HL-60 (cell line): ENCODE measurements at regions not wholly inside any gene's neighbourhood (a gene's known extent, or its start where the extent isn't known, plus 50 kb on each side); places are given as distances from the start of the nearest gene placed in this dataset.

Experiments used
- CTCF ChIP-seq: IDR thresholded peaks from one replicate; pipeline ENCODE4 v1.5.1; 2011; ENCODE audit warnings: low read length, control low read depth, inconsistent platforms; ENCODE audit not compliant: insufficient read depth
- GABPA ChIP-seq: IDR thresholded peaks from 2 replicates; pipeline ENCODE4 v1.6.1; 2012; ENCODE audit warnings: low read depth
- POLR2AphosphoS5 ChIP-seq: IDR thresholded peaks from 2 replicates; pipeline ENCODE4 v1.6.1; 2012; ENCODE audit warnings: low read depth
- SPI1 ChIP-seq: IDR thresholded peaks from 2 replicates; pipeline ENCODE4 v1.6.1; 2012; ENCODE audit warnings: low read depth, mild to moderate bottlenecking, borderline replicate concordance
- TF ChIP-seq, protein P1 (sequence below): IDR thresholded peaks from 2 replicates; pipeline ENCODE4 v1.6.1; 2012; ENCODE audit warnings: low read depth; ENCODE audit not compliant: insufficient replicate concordance

DNA sequence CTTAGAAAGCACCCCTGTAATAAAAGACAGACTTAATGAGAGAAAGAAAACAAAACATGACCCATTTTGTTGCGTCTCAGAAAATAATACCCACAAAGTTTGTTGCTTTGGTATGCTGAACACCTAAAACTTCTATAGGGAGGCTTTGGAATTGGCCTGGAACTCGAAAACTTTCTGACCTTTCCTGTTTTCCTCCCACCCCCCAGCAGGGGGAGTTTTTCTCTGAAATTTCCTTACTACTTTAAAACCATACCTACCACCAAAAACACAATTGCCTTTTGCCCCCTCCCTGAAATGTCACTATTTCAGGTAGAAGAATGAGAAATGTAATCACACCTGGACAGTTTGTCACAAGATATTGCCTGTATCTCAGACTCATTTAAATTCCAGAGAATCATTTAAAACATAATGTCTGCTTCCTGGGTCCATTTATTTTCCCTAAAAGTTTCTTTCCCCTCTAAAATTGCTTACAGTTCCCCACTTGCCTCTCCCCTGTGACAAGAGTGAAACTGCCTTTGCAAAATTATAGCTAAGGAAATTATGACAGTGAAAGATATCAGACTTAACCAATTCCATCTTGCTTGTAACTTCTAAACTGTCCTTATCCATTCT is 2700.2 kb downstream of the PCDH9 start:
- TF ChIP-seq CTCF (peak; percentile 8), GABPA (no peak), SPI1 (no peak), POLR2AphosphoS5 (no peak)
- TF ChIP-seq, protein P1, sequence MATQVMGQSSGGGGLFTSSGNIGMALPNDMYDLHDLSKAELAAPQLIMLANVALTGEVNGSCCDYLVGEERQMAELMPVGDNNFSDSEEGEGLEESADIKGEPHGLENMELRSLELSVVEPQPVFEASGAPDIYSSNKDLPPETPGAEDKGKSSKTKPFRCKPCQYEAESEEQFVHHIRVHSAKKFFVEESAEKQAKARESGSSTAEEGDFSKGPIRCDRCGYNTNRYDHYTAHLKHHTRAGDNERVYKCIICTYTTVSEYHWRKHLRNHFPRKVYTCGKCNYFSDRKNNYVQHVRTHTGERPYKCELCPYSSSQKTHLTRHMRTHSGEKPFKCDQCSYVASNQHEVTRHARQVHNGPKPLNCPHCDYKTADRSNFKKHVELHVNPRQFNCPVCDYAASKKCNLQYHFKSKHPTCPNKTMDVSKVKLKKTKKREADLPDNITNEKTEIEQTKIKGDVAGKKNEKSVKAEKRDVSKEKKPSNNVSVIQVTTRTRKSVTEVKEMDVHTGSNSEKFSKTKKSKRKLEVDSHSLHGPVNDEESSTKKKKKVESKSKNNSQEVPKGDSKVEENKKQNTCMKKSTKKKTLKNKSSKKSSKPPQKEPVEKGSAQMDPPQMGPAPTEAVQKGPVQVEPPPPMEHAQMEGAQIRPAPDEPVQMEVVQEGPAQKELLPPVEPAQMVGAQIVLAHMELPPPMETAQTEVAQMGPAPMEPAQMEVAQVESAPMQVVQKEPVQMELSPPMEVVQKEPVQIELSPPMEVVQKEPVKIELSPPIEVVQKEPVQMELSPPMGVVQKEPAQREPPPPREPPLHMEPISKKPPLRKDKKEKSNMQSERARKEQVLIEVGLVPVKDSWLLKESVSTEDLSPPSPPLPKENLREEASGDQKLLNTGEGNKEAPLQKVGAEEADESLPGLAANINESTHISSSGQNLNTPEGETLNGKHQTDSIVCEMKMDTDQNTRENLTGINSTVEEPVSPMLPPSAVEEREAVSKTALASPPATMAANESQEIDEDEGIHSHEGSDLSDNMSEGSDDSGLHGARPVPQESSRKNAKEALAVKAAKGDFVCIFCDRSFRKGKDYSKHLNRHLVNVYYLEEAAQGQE, result no peak
